PC-3 (cell line): ENCODE measurements at regions not wholly inside any gene's neighbourhood (a gene's known extent, or its start where the extent isn't known, plus 50 kb on each side); places are given as distances from the start of the nearest gene placed in this dataset.

ENCODE experiments used
- EZH2 ChIP-seq: fragments of 300-600 bp; sonication (generic); IDR thresholded peaks from one replicate; pipeline ENCODE4 v1.6.1; 2017; ENCODE audit warnings: antibody characterized with exemption, mild to moderate bottlenecking, low read length; ENCODE audit not compliant: unreplicated experiment
- TF ChIP-seq, protein P1 (sequence below): fragments of 300-600 bp; sonication (generic); conservative IDR thresholded peaks from 2 replicates; pipeline ENCODE4 v1.5.1; 2017; ENCODE audit warnings: antibody characterized with exemption, low read depth, mild to moderate bottlenecking, low read length

DNA sequence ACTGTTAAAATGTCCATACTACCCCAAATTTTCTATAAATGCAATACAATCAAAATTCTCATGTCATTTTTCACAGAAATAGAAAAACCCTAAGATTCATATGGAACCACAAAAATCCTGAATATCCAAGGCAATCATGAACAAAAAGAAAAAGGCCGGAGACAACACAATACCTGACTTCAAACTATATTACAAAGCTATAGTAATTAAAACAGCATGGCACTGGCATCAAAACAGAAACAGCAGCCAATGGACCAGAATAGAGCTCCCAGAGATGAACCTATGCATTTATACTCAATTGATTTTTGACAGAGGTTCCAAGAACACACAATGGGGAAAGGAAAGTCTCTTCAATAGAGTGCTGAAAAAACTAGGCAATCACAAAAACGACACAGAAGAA, 128.8 kb downstream of the SDHAF3 start:
- TF ChIP-seq, protein P1, sequence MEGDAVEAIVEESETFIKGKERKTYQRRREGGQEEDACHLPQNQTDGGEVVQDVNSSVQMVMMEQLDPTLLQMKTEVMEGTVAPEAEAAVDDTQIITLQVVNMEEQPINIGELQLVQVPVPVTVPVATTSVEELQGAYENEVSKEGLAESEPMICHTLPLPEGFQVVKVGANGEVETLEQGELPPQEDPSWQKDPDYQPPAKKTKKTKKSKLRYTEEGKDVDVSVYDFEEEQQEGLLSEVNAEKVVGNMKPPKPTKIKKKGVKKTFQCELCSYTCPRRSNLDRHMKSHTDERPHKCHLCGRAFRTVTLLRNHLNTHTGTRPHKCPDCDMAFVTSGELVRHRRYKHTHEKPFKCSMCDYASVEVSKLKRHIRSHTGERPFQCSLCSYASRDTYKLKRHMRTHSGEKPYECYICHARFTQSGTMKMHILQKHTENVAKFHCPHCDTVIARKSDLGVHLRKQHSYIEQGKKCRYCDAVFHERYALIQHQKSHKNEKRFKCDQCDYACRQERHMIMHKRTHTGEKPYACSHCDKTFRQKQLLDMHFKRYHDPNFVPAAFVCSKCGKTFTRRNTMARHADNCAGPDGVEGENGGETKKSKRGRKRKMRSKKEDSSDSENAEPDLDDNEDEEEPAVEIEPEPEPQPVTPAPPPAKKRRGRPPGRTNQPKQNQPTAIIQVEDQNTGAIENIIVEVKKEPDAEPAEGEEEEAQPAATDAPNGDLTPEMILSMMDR, result no peak
- TF ChIP-seq EZH2, result no peak
